ENCODE measurements at regions not wholly inside any gene's neighbourhood (a gene's known extent, or its start where the extent isn't known, plus 50 kb on each side); places are given as distances from the start of the nearest gene placed in this dataset.

- intact Hi-C loops (cut with DNase I; ENCODE audit: low total_unique reads) = no loop called here
- TF ChIP-seq POLR2A (IDR thresholded peaks at IDR 0.05) = no peak
- TF ChIP-seq, protein P1, sequence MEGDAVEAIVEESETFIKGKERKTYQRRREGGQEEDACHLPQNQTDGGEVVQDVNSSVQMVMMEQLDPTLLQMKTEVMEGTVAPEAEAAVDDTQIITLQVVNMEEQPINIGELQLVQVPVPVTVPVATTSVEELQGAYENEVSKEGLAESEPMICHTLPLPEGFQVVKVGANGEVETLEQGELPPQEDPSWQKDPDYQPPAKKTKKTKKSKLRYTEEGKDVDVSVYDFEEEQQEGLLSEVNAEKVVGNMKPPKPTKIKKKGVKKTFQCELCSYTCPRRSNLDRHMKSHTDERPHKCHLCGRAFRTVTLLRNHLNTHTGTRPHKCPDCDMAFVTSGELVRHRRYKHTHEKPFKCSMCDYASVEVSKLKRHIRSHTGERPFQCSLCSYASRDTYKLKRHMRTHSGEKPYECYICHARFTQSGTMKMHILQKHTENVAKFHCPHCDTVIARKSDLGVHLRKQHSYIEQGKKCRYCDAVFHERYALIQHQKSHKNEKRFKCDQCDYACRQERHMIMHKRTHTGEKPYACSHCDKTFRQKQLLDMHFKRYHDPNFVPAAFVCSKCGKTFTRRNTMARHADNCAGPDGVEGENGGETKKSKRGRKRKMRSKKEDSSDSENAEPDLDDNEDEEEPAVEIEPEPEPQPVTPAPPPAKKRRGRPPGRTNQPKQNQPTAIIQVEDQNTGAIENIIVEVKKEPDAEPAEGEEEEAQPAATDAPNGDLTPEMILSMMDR (IDR thresholded peaks at IDR 0.05 in 4 of 5, conservative IDR thresholded peaks at IDR 0.05 in 1 of 5) = no peak
- Histone ChIP-seq H3K4me1 (no peaks in the 10 kb centered on the region), H3K9me3 (no peaks in the 10 kb centered on the region), H3K27me3 (no peaks in the 10 kb centered on the region), H3K27ac (no peak overlapping the region), H3K36me3 (no peaks in the 10 kb centered on the region), H3K4me3 (no peak overlapping the region)
- DNase-seq (no peak), ATAC-seq (no peak)
- in situ Hi-C loops (cut with MboI; ENCODE audit: low sequenced_read_pairs in 4 of 4) = no loop called here
These were observed 943.6 kb downstream of the LRFN5 start for GRCh38 chr14:42550310-42550709.

GRCh38 chr14:42548349-42548748 lies 941.7 kb downstream of the LRFN5 start:
- no peak for ATAC-seq
- no peaks in the 10 kb centered on the region for H3K9me3 ChIP-seq
- no peaks in the 10 kb centered on the region for H3K4me1 ChIP-seq
- no peak for TF ChIP-seq POLR2A (IDR thresholded peaks at IDR 0.05)
- TF ChIP-seq, protein P1 (IDR thresholded peaks at IDR 0.05 in 4 of 5, conservative IDR thresholded peaks at IDR 0.05 in 1 of 5) = no peak
- no peak overlapping the region for H3K27ac ChIP-seq
- intact Hi-C loops (cut with DNase I; ENCODE audit: low total_unique reads) (no loop called here), in situ Hi-C loops (cut with MboI; ENCODE audit: low sequenced_read_pairs in 4 of 4) (no loop called here)
- H3K36me3 ChIP-seq = no peaks in the 10 kb centered on the region
- no peak for DNase-seq
- H3K4me3 ChIP-seq = no peak overlapping the region
- no peaks in the 10 kb centered on the region for H3K27me3 ChIP-seq

DNA sequence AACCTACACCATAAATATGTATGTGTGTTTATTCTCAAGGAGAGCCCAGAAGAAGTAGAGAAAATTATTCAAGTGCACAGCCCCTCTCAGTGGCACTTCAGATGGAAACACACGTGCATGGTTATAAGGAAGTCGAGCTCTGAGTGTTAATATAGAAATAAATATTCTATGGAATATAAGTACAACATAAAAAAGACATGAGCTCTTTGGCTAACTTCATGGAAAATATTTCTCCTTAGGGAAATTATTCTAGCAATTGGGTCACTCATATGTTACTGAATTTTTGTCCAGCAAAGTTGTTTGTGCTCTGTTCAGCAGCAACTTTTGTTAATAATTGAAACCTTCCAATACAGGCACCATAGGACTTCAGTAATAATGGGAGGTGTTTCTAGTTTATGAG lies 939.0 kb downstream of the LRFN5 start:
- no peak for TF ChIP-seq POLR2A (IDR thresholded peaks at IDR 0.05)
- TF ChIP-seq, protein P1 (IDR thresholded peaks at IDR 0.05 in 4 of 5, conservative IDR thresholded peaks at IDR 0.05 in 1 of 5) = no peak
- H3K9me3 ChIP-seq = no peaks in the 10 kb centered on the region
- ATAC-seq (no peak), DNase-seq (no peak)
- intact Hi-C loops (cut with DNase I; ENCODE audit: low total_unique reads) (no loop called here), in situ Hi-C loops (cut with MboI; ENCODE audit: low sequenced_read_pairs in 4 of 4) (no loop called here)
- no peaks in the 10 kb centered on the region for H3K36me3 ChIP-seq
- no peak overlapping the region for H3K4me3 ChIP-seq
- H3K27ac ChIP-seq = no peak overlapping the region
- no peaks in the 10 kb centered on the region for H3K27me3 ChIP-seq
- no peaks in the 10 kb centered on the region for H3K4me1 ChIP-seq

- TF ChIP-seq POLR2A (IDR thresholded peaks at IDR 0.05) = no peak
- TF ChIP-seq, protein P1 (IDR thresholded peaks at IDR 0.05 in 4 of 5, conservative IDR thresholded peaks at IDR 0.05 in 1 of 5) = no peak
- H3K4me1 ChIP-seq = no peaks in the 10 kb centered on the region
- ATAC-seq (no peak), DNase-seq (no peak)
- intact Hi-C loops (cut with DNase I; ENCODE audit: low total_unique reads) (no loop called here), in situ Hi-C loops (cut with MboI; ENCODE audit: low sequenced_read_pairs in 4 of 4) (no loop called here)
- H3K27ac ChIP-seq = no peak overlapping the region
- no peaks in the 10 kb centered on the region for H3K36me3 ChIP-seq
- H3K4me3 ChIP-seq = no peak overlapping the region
- H3K9me3 ChIP-seq = no peaks in the 10 kb centered on the region
- H3K27me3 ChIP-seq = no peaks in the 10 kb centered on the region
These were observed 934.9 kb downstream of the LRFN5 start for GRCh38 chr14:42541535-42542001.

- no peak overlapping the region for H3K4me3 ChIP-seq
- H3K27me3 ChIP-seq = no peaks in the 10 kb centered on the region
- in situ Hi-C loops (cut with MboI; ENCODE audit: low sequenced_read_pairs in 4 of 4) (no loop called here), intact Hi-C loops (cut with DNase I; ENCODE audit: low total_unique reads) (no loop called here)
- no peaks in the 10 kb centered on the region for H3K9me3 ChIP-seq
- no peak for TF ChIP-seq POLR2A (IDR thresholded peaks at IDR 0.05)
- TF ChIP-seq, protein P1 (IDR thresholded peaks at IDR 0.05 in 4 of 5, conservative IDR thresholded peaks at IDR 0.05 in 1 of 5) = no peak
- no peaks in the 10 kb centered on the region for H3K36me3 ChIP-seq
- ATAC-seq = no peak
- no peak for DNase-seq
- H3K27ac ChIP-seq = no peak overlapping the region
- H3K4me1 ChIP-seq = no peaks in the 10 kb centered on the region
These were observed 928.7 kb downstream of the LRFN5 start for GRCh38 chr14:42535397-42535796.

All from gastrocnemius medialis (tissue), 4 donors.